GM23338 (cell line): ENCODE measurements at regions not wholly inside any gene's neighbourhood (a gene's known extent, or its start where the extent isn't known, plus 50 kb on each side); places are given as distances from the start of the nearest gene placed in this dataset.

Source experiments
- ATAC-seq: fragments of 200-7000 bp; cut with Tn5 transposase; 3 replicates; pipeline ENCODE4 v1.9.1; 2020
- DNase-seq: peaks from one replicate; pipeline ENCODE4 v3.0.0-alpha.2; 2015; ENCODE audit warnings: low spot score
- H2AFZ ChIP-seq: fragments of 200-600 bp; sonication (generic); 2 replicates; pipeline ENCODE4 v1.8.0; 2016; ENCODE audit warnings: antibody characterized with exemption, mild to moderate bottlenecking, moderate library complexity
- H3F3A ChIP-seq: fragments of 200-600 bp; sonication (generic); replicated peaks from 2 replicates; pipeline ENCODE4 v1.8.0; 2017; ENCODE audit warnings: antibody characterized with exemption, mixed run types, low read depth
- H3K27ac ChIP-seq: fragments of 200-600 bp; sonication (generic); 2 replicates; pipeline ENCODE4 v1.6.1; 2016; ENCODE audit warnings: low read depth
- H3K27me3 ChIP-seq: fragments of 200-600 bp; sonication (generic); 2 replicates; pipeline ENCODE4 v1.8.0; 2016; ENCODE audit warnings: mild to moderate bottlenecking, mixed run types, moderate library complexity; ENCODE audit not compliant: insufficient read depth
- H3K36me3 ChIP-seq: fragments of 200-600 bp; sonication (generic); 2 replicates; pipeline ENCODE4 v1.8.0; 2016; ENCODE audit warnings: mild to moderate bottlenecking; ENCODE audit not compliant: insufficient read depth
- H3K4me1 ChIP-seq: fragments of 200-600 bp; sonication (generic); 2 replicates; pipeline ENCODE4 v1.8.0; 2016; ENCODE audit warnings: mild to moderate bottlenecking, moderate library complexity; ENCODE audit not compliant: insufficient read depth
- H3K4me2 ChIP-seq: fragments of 200-600 bp; sonication (generic); 2 replicates; pipeline ENCODE4 v1.7.1; 2017; ENCODE audit warnings: mixed run types
- H3K4me3 ChIP-seq: fragments of 200-600 bp; sonication (generic); 2 replicates; pipeline ENCODE4 v1.6.1; 2016; ENCODE audit warnings: mixed run types
- H3K79me2 ChIP-seq: fragments of 200-600 bp; sonication (generic); replicated peaks from 2 replicates; pipeline ENCODE4 v1.8.0; 2017; ENCODE audit warnings: mild to moderate bottlenecking; ENCODE audit not compliant: insufficient read depth
- H3K9me2 ChIP-seq: fragments of 200-600 bp; sonication (generic); 2 replicates; pipeline ENCODE4 v1.8.0; 2017; ENCODE audit not compliant: insufficient read depth
- H4K20me1 ChIP-seq: fragments of 200-600 bp; sonication (generic); replicated peaks from 2 replicates; pipeline ENCODE4 v1.8.0; 2017; ENCODE audit warnings: mild to moderate bottlenecking; ENCODE audit not compliant: insufficient read depth
- H3K27ac Mint-ChIP-seq: 2 replicates; pipeline ENCODE4 v1.8.0; 2020; ENCODE audit warnings: inconsistent platforms, mild to moderate bottlenecking, moderate library complexity, mixed read lengths
- H3K27me3 Mint-ChIP-seq: 3 replicates; pipeline ENCODE4 v1.8.0; 2022; ENCODE audit warnings: low read depth, mild to moderate bottlenecking, moderate library complexity, mixed read lengths, inconsistent platforms; ENCODE audit not compliant: insufficient read depth, poor library complexity
- H3K36me3 Mint-ChIP-seq: 3 replicates; pipeline ENCODE4 v1.8.0; 2021; ENCODE audit warnings: low read depth, mild to moderate bottlenecking, inconsistent platforms, moderate library complexity, mixed read lengths
- H3K4me1 Mint-ChIP-seq: 3 replicates; pipeline ENCODE4 v1.8.0; 2020; ENCODE audit warnings: mild to moderate bottlenecking, inconsistent platforms, mixed read lengths
- H3K4me3 Mint-ChIP-seq: 3 replicates; pipeline ENCODE4 v1.8.0; 2021; ENCODE audit warnings: moderate library complexity, mild to moderate bottlenecking, inconsistent platforms, mixed read lengths
- H3K9me3 Mint-ChIP-seq: 3 replicates; pipeline ENCODE4 v1.8.0; 2020; ENCODE audit warnings: moderate library complexity, mild to moderate bottlenecking, inconsistent platforms, mixed read lengths
- CREB1 ChIP-seq: fragments of 250-450 bp; sonication (Bioruptor Pico); IDR thresholded peaks from 2 replicates; pipeline ENCODE4 v1.5.0; 2020; ENCODE audit warnings: low read depth, mild to moderate bottlenecking, moderate library complexity
- EZH2 ChIP-seq: fragments of 200-600 bp; sonication (generic); IDR thresholded peaks from one replicate; pipeline ENCODE4 v1.8.0; 2017; ENCODE audit warnings: antibody characterized with exemption, mild to moderate bottlenecking, low read depth; ENCODE audit not compliant: unreplicated experiment
- EZH2phosphoT487 ChIP-seq: fragments of 200-600 bp; sonication (generic); IDR thresholded peaks from one replicate; pipeline ENCODE4 v1.8.1; 2018; ENCODE audit warnings: antibody characterized with exemption; ENCODE audit not compliant: unreplicated experiment
- JUNB ChIP-seq: IDR thresholded peaks from one replicate; pipeline ENCODE4 v1.6.1; 2016; ENCODE audit warnings: antibody characterized with exemption; ENCODE audit not compliant: unreplicated experiment
- NANOG ChIP-seq: IDR thresholded peaks from 2 replicates; pipeline ENCODE4 v1.6.1; 2016; ENCODE audit warnings: antibody characterized with exemption, borderline replicate concordance
- POLR2AphosphoS5 ChIP-seq: IDR thresholded peaks from 2 replicates; pipeline ENCODE4 v1.6.1; 2016; ENCODE audit warnings: antibody characterized with exemption, low read depth
- STAT1 ChIP-seq: IDR thresholded peaks from one replicate; pipeline ENCODE4 v1.6.1; 2016; ENCODE audit warnings: antibody characterized with exemption; ENCODE audit not compliant: unreplicated experiment
- ZNF114 ChIP-seq: fragments of 250-450 bp; sonication (Bioruptor Pico); IDR thresholded peaks from 2 replicates; pipeline ENCODE4 v1.5.0; 2020; ENCODE audit warnings: mild to moderate bottlenecking, moderate library complexity
- ZNF331 ChIP-seq: fragments of 250-450 bp; sonication (Bioruptor Pico); IDR thresholded peaks from 2 replicates; pipeline ENCODE4 v1.5.0; 2020; ENCODE audit warnings: low read depth, mild to moderate bottlenecking, moderate library complexity
- TF ChIP-seq, protein P1 (sequence below), 2 experiments: fragments of 200-600 bp in 1 of 2; sonication (generic) in 1 of 2; conservative IDR thresholded peaks; 2 replicates each; pipeline versions ENCODE4 v1.5.1 to v1.6.1; 2016 to 2017; ENCODE audit warnings: antibody characterized with exemption in 2 of 2, low read depth in 2 of 2, mild to moderate bottlenecking in 2 of 2, moderate library complexity in 1 of 2
- TF ChIP-seq, protein P2 (sequence below): IDR thresholded peaks from 2 replicates; pipeline ENCODE4 v1.6.1; 2016; ENCODE audit warnings: antibody characterized with exemption
- TF ChIP-seq, protein P3 (sequence below): fragments of 250-450 bp; sonication (Bioruptor Pico); IDR thresholded peaks from 2 replicates; pipeline ENCODE4 v1.5.0; 2020; ENCODE audit warnings: mild to moderate bottlenecking, moderate library complexity

DNA sequence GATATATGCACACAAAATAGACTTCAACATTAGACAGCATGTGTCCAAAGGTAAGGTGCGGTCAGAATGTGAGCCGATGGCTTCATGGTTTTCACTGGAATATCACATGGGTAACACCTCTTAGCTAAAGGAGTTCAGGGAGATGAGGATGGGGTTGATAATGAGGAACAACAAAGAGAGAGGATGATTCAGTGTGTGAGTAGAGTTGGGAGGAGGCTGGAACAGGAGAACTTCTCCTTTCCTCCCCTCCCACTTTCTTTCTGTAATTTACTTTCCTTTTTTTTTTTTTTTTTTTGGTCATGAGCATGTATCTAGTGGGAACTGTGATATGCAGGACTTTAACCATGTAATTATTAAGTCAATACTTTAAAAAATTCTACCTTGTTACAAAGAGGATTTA is 99.4 kb downstream of the FASLG start:
- Histone ChIP-seq H4K20me1 (no peaks in the 10 kb centered on the region), H3K27ac (no peak overlapping the region), H2AFZ (no peak overlapping the region), H3F3A (no peaks in the 10 kb centered on the region), H3K36me3 (no peaks in the 10 kb centered on the region), H3K4me3 (no peak overlapping the region), H3K79me2 (no peaks in the 10 kb centered on the region), H3K4me2 (no peak overlapping the region), H3K27me3 (no peaks in the 10 kb centered on the region), H3K9me2 (no peaks in the 10 kb centered on the region), H3K4me1 (no peaks in the 10 kb centered on the region)
- no peak for DNase-seq
- no peaks in the 10 kb centered on the region for H3K36me3 Mint-ChIP-seq
- H3K27me3 Mint-ChIP-seq, result peaks cover 3% of the 10 kb centered on the region
- no peaks in the 10 kb centered on the region for H3K9me3 Mint-ChIP-seq
- H3K4me1 Mint-ChIP-seq, result no peaks in the 10 kb centered on the region
- TF ChIP-seq, protein P1, sequence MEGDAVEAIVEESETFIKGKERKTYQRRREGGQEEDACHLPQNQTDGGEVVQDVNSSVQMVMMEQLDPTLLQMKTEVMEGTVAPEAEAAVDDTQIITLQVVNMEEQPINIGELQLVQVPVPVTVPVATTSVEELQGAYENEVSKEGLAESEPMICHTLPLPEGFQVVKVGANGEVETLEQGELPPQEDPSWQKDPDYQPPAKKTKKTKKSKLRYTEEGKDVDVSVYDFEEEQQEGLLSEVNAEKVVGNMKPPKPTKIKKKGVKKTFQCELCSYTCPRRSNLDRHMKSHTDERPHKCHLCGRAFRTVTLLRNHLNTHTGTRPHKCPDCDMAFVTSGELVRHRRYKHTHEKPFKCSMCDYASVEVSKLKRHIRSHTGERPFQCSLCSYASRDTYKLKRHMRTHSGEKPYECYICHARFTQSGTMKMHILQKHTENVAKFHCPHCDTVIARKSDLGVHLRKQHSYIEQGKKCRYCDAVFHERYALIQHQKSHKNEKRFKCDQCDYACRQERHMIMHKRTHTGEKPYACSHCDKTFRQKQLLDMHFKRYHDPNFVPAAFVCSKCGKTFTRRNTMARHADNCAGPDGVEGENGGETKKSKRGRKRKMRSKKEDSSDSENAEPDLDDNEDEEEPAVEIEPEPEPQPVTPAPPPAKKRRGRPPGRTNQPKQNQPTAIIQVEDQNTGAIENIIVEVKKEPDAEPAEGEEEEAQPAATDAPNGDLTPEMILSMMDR (conservative IDR thresholded peaks at IDR 0.05; ENCODE audit: low read depth in 2 of 2), result no peak
- no peak for TF ChIP-seq ZNF114 (CRISPR knock-in tag)
- TF ChIP-seq JUNB, result no peak
- TF ChIP-seq, protein P2, sequence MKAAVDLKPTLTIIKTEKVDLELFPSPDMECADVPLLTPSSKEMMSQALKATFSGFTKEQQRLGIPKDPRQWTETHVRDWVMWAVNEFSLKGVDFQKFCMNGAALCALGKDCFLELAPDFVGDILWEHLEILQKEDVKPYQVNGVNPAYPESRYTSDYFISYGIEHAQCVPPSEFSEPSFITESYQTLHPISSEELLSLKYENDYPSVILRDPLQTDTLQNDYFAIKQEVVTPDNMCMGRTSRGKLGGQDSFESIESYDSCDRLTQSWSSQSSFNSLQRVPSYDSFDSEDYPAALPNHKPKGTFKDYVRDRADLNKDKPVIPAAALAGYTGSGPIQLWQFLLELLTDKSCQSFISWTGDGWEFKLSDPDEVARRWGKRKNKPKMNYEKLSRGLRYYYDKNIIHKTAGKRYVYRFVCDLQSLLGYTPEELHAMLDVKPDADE, result no peak
- no peak for TF ChIP-seq EZH2phosphoT487
- no peak for TF ChIP-seq ZNF331
- no peak for ATAC-seq
- no peak overlapping the region for H3K4me3 Mint-ChIP-seq
- H3K27ac Mint-ChIP-seq, result no peak overlapping the region

DNA sequence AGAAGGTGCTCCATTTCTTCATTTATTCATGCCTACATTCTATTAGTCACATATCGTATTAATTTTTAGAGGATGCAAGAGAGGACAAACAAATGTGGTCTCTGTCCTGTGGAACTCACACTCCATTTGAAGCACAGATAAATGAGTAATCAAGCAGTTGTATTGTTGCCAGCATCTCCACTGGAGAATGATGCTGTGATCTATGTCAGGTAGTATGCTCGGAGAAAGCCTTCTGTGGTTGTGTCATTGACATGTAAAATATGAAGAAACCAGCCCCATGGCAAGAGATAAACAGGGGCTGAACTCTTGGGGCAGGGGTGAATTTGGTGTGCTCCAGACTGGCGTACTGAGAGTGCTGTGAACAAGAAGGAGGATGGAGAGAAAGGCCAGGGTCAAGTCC is 101.2 kb downstream of the FASLG start:
- H3K4me3 Mint-ChIP-seq, result no peak overlapping the region
- H3K4me2 ChIP-seq, result no peak overlapping the region
- no peaks in the 10 kb centered on the region for H3K36me3 Mint-ChIP-seq
- H4K20me1 ChIP-seq, result no peaks in the 10 kb centered on the region
- H3K27ac Mint-ChIP-seq, result no peak overlapping the region
- no peaks in the 10 kb centered on the region for H3K4me1 ChIP-seq
- H3F3A ChIP-seq, result no peaks in the 10 kb centered on the region
- H3K4me1 Mint-ChIP-seq, result no peaks in the 10 kb centered on the region
- no peak overlapping the region for H3K4me3 ChIP-seq
- H2AFZ ChIP-seq, result no peak overlapping the region
- H3K36me3 ChIP-seq, result no peaks in the 10 kb centered on the region
- no peaks in the 10 kb centered on the region for H3K79me2 ChIP-seq
- no peaks in the 10 kb centered on the region for H3K9me3 Mint-ChIP-seq
- no peak overlapping the region for H3K27ac ChIP-seq
- H3K9me2 ChIP-seq, result peaks cover 2% of the 10 kb centered on the region
- DNase-seq, result no peak
- ATAC-seq, result no peak
- no peaks in the 10 kb centered on the region for H3K27me3 ChIP-seq
- peaks cover 3% of the 10 kb centered on the region for H3K27me3 Mint-ChIP-seq
- TF ChIP-seq EZH2phosphoT487 (no peak), ZNF114 (CRISPR knock-in tag) (no peak), NANOG (no peak), CREB1 (CRISPR knock-in tag) (no peak), POLR2AphosphoS5 (no peak), EZH2 (no peak), JUNB (no peak), STAT1 (no peak)
- TF ChIP-seq, protein P1 (conservative IDR thresholded peaks at IDR 0.05; ENCODE audit: low read depth in 2 of 2), result no peak
- TF ChIP-seq, protein P3, sequence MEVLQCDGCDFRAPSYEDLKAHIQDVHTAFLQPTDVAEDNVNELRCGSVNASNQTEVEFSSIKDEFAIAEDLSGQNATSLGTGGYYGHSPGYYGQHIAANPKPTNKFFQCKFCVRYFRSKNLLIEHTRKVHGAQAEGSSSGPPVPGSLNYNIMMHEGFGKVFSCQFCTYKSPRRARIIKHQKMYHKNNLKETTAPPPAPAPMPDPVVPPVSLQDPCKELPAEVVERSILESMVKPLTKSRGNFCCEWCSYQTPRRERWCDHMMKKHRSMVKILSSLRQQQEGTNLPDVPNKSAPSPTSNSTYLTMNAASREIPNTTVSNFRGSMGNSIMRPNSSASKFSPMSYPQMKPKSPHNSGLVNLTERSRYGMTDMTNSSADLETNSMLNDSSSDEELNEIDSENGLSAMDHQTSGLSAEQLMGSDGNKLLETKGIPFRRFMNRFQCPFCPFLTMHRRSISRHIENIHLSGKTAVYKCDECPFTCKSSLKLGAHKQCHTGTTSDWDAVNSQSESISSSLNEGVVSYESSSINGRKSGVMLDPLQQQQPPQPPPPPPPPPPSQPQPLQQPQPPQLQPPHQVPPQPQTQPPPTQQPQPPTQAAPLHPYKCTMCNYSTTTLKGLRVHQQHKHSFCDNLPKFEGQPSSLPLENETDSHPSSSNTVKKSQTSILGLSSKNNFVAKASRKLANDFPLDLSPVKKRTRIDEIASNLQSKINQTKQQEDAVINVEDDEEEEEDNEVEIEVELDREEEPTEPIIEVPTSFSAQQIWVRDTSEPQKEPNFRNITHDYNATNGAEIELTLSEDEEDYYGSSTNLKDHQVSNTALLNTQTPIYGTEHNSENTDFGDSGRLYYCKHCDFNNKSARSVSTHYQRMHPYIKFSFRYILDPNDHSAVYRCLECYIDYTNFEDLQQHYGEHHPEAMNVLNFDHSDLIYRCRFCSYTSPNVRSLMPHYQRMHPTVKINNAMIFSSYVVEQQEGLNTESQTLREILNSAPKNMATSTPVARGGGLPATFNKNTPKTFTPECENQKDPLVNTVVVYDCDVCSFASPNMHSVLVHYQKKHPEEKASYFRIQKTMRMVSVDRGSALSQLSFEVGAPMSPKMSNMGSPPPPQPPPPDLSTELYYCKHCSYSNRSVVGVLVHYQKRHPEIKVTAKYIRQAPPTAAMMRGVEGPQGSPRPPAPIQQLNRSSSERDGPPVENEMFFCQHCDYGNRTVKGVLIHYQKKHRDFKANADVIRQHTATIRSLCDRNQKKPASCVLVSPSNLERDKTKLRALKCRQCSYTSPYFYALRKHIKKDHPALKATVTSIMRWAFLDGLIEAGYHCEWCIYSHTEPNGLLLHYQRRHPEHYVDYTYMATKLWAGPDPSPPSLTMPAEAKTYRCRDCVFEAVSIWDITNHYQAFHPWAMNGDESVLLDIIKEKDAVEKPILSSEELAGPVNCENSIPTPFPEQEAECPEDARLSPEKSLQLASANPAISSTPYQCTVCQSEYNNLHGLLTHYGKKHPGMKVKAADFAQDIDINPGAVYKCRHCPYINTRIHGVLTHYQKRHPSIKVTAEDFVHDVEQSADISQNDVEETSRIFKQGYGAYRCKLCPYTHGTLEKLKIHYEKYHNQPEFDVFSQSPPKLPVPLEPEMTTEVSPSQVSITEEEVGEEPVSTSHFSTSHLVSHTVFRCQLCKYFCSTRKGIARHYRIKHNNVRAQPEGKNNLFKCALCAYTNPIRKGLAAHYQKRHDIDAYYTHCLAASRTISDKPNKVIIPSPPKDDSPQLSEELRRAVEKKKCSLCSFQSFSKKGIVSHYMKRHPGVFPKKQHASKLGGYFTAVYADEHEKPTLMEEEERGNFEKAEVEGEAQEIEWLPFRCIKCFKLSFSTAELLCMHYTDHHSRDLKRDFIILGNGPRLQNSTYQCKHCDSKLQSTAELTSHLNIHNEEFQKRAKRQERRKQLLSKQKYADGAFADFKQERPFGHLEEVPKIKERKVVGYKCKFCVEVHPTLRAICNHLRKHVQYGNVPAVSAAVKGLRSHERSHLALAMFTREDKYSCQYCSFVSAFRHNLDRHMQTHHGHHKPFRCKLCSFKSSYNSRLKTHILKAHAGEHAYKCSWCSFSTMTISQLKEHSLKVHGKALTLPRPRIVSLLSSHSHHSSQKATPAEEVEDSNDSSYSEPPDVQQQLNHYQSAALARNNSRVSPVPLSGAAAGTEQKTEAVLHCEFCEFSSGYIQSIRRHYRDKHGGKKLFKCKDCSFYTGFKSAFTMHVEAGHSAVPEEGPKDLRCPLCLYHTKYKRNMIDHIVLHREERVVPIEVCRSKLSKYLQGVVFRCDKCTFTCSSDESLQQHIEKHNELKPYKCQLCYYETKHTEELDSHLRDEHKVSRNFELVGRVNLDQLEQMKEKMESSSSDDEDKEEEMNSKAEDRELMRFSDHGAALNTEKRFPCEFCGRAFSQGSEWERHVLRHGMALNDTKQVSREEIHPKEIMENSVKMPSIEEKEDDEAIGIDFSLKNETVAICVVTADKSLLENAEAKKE (CRISPR knock-in tag), result no peak
